ENCODE measurements at regions not wholly inside any gene's neighbourhood (a gene's known extent, or its start where the extent isn't known, plus 50 kb on each side); places are given as distances from the start of the nearest gene placed in this dataset.
"Not testable (repeated sequence)": the region's sequence is repeated elsewhere in the genome, so short reads cannot be mapped to it uniquely, and the experiment has no call there.

- DNase-seq = no peak
Measured at GRCh38 chr6:140398076-140398475, 1023.6 kb upstream of the CITED2 start.

DNA sequence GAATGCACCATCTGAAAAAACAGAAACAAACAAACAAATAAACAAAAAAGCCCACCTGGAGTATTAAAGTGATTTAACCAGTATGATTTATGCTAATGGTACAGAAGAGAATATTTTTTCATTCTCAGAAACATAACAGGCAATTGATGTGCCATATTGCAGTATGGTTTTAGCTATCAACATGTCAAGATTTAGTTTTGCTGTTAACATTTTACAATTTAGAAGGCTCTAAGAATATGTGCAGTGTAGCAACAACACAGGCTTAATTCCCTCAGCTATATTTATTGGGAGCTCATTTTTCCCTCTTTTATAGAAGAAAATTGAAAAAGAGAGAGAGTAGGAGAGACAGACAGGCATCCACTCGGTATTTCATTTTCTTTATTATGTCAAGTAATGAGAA, 1022.7 kb upstream of the CITED2 start:
- DNase-seq = no peak

DNA sequence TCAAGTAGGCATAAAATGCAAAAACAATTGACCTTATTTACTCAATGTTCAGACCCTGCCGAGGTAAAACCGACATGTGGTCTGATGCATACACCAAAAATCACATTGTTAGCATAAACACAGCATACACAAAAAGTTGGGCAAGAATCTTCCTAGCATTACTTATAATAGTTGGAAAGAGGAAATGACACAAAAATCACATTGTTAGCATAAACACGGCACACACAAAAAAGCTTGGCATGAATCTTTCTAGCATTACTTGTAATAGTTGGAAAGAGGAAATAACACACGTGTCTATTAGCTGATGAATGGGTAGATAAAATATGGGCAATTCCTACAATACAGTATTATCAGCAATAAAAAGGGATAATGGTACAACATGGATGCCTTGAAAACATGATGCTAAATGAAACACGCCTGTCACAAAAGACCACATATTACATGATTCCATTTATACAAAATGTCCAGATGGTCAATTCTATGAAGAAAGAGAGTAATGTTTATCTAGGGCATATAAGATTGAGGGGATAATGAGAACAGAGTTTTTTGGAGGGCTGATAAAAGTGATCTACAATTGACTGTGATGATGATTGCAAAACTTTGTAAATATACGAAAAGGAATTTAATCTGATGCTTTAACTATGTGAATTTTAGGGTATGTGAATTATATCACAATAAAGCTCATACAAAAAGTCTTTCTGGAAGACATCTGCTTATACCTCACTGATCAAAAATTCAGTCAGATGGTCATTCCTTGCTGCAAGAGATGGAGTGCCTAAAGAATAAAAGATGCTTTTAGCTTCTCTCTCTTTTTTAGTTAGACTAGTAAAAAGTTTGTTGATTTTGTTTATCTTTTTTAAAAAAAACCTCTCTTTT, 1019.5 kb upstream of the CITED2 start:
- DNase-seq = no peak

DNA sequence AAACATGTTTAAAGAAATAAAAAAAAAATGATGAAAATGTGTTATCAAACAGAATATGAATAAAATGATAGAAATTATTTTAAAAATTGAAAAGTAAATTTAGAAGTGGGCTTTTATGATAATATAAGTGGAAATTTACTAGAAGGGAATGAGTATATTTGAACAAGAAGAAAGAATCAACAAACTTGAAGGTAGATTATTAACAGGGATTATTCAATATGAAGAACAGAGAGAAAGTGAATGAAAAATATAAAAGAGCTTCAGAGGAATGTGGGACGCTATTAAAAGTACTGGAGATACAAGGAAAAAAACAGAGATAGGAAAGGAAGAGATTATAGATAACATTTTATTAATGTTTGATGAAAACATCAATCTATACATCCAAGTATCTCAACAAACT, 1014.4 kb upstream of the CITED2 start:
- no peak for DNase-seq

GRCh38 chr6:140388192-140388802, 1013.8 kb upstream of the CITED2 start:
- no peak for DNase-seq

DNA sequence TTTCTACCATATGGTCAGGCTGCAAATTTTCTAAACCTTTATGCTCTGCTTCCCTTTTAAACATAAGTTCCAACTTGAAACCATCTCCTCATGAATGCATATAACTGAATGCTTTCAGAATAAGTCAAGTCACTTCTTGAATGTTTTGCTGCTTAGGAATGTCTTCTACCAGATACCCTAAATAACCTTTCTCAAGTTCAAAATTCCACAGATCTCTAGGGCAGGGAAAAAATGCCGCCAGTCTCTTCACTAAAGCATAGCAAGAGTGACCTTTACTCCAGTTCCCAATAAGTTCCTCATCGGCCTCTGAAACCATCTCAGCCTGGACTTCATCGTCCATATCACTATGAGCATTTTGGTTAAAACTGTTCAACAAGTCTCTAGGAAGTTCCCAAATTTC, 1011.2 kb upstream of the CITED2 start:
- DNase-seq = no peak

DNA sequence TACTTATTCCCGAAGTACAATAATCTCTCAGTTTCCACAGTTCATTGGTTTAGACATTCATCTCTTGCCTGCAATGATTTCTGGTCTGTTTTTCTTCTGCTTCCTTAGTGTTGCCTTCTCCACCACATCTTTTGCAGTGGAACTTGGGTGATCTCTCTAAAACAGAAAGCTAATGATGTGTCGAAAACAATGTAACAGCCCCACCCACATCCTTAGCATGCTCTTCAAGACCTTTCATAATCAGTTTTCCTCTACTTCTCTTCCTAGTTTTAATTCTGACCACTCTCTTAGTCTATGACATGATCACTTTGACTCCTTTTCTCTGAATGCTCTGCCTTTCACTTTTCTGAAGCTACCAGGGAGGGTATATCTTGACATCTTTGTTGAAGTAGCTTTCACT, 1007.9 kb upstream of the CITED2 start:
- no peak for DNase-seq

- no peak for DNase-seq
Measured at GRCh38 chr6:140380427-140381218, 1006.2 kb upstream of the CITED2 start.

- DNase-seq = no peak
Measured at GRCh38 chr6:140379919-140380318, 1005.5 kb upstream of the CITED2 start.

GRCh38 chr6:140376209-140376608, 1001.8 kb upstream of the CITED2 start:
- no peak for DNase-seq

GRCh38 chr6:140373728-140374127, 999.3 kb upstream of the CITED2 start:
- DNase-seq = not testable (repeated sequence)

- DNase-seq = no peak
Measured at GRCh38 chr6:140372064-140372463, 997.6 kb upstream of the CITED2 start.

- no peak for DNase-seq
Measured at GRCh38 chr6:140370976-140371870, 996.8 kb upstream of the CITED2 start.

GRCh38 chr6:140370441-140370840, 996.0 kb upstream of the CITED2 start:
- no peak for DNase-seq

DNA sequence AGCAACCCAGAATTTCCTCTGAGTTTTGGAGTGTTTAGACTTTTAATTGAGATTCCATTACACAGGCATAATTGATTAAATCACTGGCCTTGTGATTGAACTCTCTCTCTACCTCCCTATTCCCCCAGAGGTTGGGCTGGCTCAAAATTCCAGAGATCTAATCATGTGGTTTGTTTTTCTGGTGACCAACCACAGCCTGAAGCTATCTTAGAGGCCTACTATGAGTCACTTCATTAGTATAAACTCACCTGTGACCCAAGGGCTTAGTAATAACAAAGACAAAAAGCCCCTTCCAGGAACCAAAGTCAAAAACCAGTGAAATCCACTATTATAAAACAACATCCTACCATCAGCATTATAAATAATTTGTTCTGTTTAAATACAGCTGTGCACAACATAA, 992.5 kb upstream of the CITED2 start:
- DNase-seq = no peak

GRCh38 chr6:140364916-140365315, 990.5 kb upstream of the CITED2 start:
- no peak for DNase-seq

DNA sequence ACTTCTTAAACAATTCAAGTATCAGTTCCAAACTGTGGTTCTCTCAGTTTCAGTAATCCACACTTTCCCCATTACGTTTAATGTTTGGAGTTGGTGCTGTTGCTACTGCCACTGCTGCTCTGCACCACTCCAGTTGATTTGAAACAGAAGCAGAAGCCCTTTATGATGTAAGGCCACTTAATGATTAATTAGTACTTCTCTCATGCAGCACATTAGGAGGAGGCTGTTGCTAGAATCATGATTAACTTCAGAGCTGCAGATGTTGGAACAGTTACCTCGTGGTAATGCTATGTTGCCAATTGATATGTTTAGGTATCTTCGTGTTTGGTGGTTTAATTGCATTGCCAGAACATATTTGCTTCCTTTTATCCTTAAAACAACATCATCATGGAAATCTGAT, 986.2 kb upstream of the CITED2 start:
- DNase-seq = no peak

GRCh38 chr6:140355476-140355875, 981.0 kb upstream of the CITED2 start:
- DNase-seq = no peak

- no peak for DNase-seq
Measured at GRCh38 chr6:140354296-140354695, 979.8 kb upstream of the CITED2 start.

DNA sequence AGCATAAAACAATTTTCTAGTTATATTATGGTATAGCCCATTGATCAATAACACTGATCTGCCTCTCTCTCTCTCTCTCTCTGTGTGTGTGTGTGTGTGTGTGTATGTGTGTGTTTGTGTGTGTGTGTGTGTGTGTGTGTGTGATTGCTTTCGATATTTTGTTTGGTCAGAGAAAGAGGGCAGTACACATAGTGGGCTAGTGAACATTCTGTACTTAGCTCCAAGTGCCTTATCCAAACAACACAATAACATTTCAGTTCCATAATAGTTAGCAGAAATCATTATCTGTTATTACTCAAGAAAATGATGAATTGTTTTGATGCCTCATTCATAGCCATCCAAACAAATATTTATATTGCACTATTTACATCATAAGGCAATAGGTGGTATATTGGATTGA, 979.1 kb upstream of the CITED2 start:
- DNase-seq = no peak

DNA sequence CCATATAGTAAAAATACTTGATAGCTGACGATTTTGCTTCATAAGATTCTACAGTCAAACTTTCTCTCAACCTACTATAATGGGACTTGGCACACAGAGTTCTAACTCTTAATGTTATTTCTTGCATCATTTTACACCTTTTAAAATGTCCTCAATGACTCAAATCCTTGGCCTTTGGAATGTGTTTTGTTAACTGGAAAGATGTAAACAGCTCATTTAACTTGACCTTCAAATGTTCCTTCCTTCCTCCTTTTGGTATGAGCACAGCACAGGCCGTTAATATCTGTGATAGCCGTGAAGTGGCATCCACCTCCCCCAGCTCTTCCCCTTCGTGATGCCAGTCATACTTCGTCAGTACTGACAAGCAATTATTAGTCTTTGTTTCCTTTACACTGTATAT, 972.0 kb upstream of the CITED2 start:
- no peak for DNase-seq

DNA sequence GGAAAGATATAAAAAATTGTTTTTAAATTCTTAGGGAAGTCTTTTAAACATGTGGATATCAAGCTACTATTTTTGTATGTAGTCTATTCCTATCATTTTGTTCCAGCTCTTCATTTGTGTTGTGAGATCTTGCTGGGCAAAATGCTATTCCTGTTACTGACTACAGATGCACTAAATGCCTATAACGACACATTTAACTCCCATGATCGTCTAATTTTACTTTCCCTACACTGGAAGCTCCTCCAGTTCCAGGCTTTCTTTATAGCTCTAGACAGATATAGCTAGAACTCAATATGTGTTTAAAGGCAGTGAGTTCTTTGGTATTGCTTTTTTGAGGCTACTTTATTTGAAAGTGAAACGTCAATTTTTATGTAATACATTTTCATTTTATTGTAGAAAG, 971.5 kb upstream of the CITED2 start:
- no peak for DNase-seq
